ENCODE measurements at regions not wholly inside any gene's neighbourhood (a gene's known extent, or its start where the extent isn't known, plus 50 kb on each side); places are given as distances from the start of the nearest gene placed in this dataset.

- H2AFZ ChIP-seq (ENCODE audit: low read length): no peak overlapping the region
- no peaks in the 10 kb centered on the region for H3K27me3 ChIP-seq (replicated peaks; ENCODE audit: insufficient read depth, low read length)
- H3K36me3 ChIP-seq (replicated peaks; ENCODE audit: insufficient read depth, low read length): no peaks in the 10 kb centered on the region
- no peaks in the 10 kb centered on the region for H4K20me1 ChIP-seq (ENCODE audit: insufficient read depth, low read length)
- DNase-seq: no peak
- H3K9ac ChIP-seq (ENCODE audit: low read length): no peak overlapping the region
- no peaks in the 10 kb centered on the region for H3K79me2 ChIP-seq (ENCODE audit: low read length)
- TF ChIP-seq EZH2 (optimal IDR thresholded peaks at IDR 0.05; ENCODE audit: low read depth, low read length): no peak
- no peak for TF ChIP-seq CTCF (IDR thresholded peaks at IDR 0.05; ENCODE audit: low read length)
- no peak for TF ChIP-seq EZH2phosphoT487 (IDR thresholded peaks at IDR 0.05; ENCODE audit: low read length)
- no peak overlapping the region for H3K4me3 ChIP-seq (ENCODE audit: low read length)
- H3K9me2 ChIP-seq (replicated peaks; ENCODE audit: insufficient read depth, low read length): no peaks in the 10 kb centered on the region
- H3F3A ChIP-seq (ENCODE audit: insufficient read depth, low read length): no peaks in the 10 kb centered on the region
- H3K4me1 ChIP-seq (ENCODE audit: low read length): peaks cover 8% of the 10 kb centered on the region
- H3K4me2 ChIP-seq (ENCODE audit: low read depth, low read length): no peak overlapping the region
- no peaks in the 10 kb centered on the region for H3K9me3 ChIP-seq (replicated peaks; ENCODE audit: insufficient read depth, low read length)
- H3K27ac ChIP-seq (ENCODE audit: low read length): no peak overlapping the region
Measured at GRCh38 chr16:60729051-60729450, 1307.2 kb downstream of the CDH8 start.

- Histone ChIP-seq H3K4me1 (ENCODE audit: low read length) (peaks cover 8% of the 10 kb centered on the region), H3K9me2 (replicated peaks; ENCODE audit: insufficient read depth, low read length) (no peaks in the 10 kb centered on the region), H3K36me3 (replicated peaks; ENCODE audit: insufficient read depth, low read length) (no peaks in the 10 kb centered on the region), H4K20me1 (ENCODE audit: insufficient read depth, low read length) (no peaks in the 10 kb centered on the region), H3K4me2 (ENCODE audit: low read depth, low read length) (no peak overlapping the region), H3K27me3 (replicated peaks; ENCODE audit: insufficient read depth, low read length) (no peaks in the 10 kb centered on the region), H3K4me3 (ENCODE audit: low read length) (no peak overlapping the region), H3F3A (ENCODE audit: insufficient read depth, low read length) (no peaks in the 10 kb centered on the region), H3K79me2 (ENCODE audit: low read length) (no peaks in the 10 kb centered on the region), H2AFZ (ENCODE audit: low read length) (no peak overlapping the region), H3K27ac (ENCODE audit: low read length) (no peak overlapping the region), H3K9ac (ENCODE audit: low read length) (no peak overlapping the region), H3K9me3 (replicated peaks; ENCODE audit: insufficient read depth, low read length) (no peaks in the 10 kb centered on the region)
- TF ChIP-seq CTCF (IDR thresholded peaks at IDR 0.05; ENCODE audit: low read length) (no peak), EZH2 (optimal IDR thresholded peaks at IDR 0.05; ENCODE audit: low read depth, low read length) (no peak), EZH2phosphoT487 (IDR thresholded peaks at IDR 0.05; ENCODE audit: low read length) (no peak)
- DNase-seq: no peak
Measured at GRCh38 chr16:60727851-60728250, 1308.4 kb downstream of the CDH8 start.

GRCh38 chr16:60720060-60720459 lies 1316.2 kb downstream of the CDH8 start:
- no peaks in the 10 kb centered on the region for H3K9me3 ChIP-seq (replicated peaks; ENCODE audit: insufficient read depth, low read length)
- TF ChIP-seq CTCF (IDR thresholded peaks at IDR 0.05; ENCODE audit: low read length) (no peak), EZH2phosphoT487 (IDR thresholded peaks at IDR 0.05; ENCODE audit: low read length) (no peak), EZH2 (optimal IDR thresholded peaks at IDR 0.05; ENCODE audit: low read depth, low read length) (no peak)
- H3K9me2 ChIP-seq (replicated peaks; ENCODE audit: insufficient read depth, low read length): no peaks in the 10 kb centered on the region
- H3K27me3 ChIP-seq (replicated peaks; ENCODE audit: insufficient read depth, low read length): no peaks in the 10 kb centered on the region
- no peak overlapping the region for H3K27ac ChIP-seq (ENCODE audit: low read length)
- no peaks in the 10 kb centered on the region for H3F3A ChIP-seq (ENCODE audit: insufficient read depth, low read length)
- no peaks in the 10 kb centered on the region for H3K4me1 ChIP-seq (ENCODE audit: low read length)
- H4K20me1 ChIP-seq (ENCODE audit: insufficient read depth, low read length): no peaks in the 10 kb centered on the region
- no peaks in the 10 kb centered on the region for H3K79me2 ChIP-seq (ENCODE audit: low read length)
- no peak overlapping the region for H3K9ac ChIP-seq (ENCODE audit: low read length)
- no peak overlapping the region for H3K4me3 ChIP-seq (ENCODE audit: low read length)
- H2AFZ ChIP-seq (ENCODE audit: low read length): no peak overlapping the region
- H3K4me2 ChIP-seq (ENCODE audit: low read depth, low read length): no peak overlapping the region
- no peak for DNase-seq
- H3K36me3 ChIP-seq (replicated peaks; ENCODE audit: insufficient read depth, low read length): no peaks in the 10 kb centered on the region
